A549 (cell line): ENCODE measurements at regions not wholly inside any gene's neighbourhood (a gene's known extent, or its start where the extent isn't known, plus 50 kb on each side); places are given as distances from the start of the nearest gene placed in this dataset.

Source experiments
- ATAC-seq, 2 experiments: fragments of 200-7000 bp in 1 of 2; fragments of >200 bp in 1 of 2; cut with Nextera tagmentation in 1 of 2; cut with Tn5 transposase in 1 of 2; 3 replicates each; pipeline versions ENCODE4 v1.8.0 to v1.9.1; 2018 to 2020; ENCODE audit warnings: mild to moderate bottlenecking in 1 of 2, moderate library complexity in 1 of 2
- CTCF ChIA-PET: fragments of 300-600 bp; sonication (Branson Sonifier 250); formaldehyde crosslinking; extraction: SDS; loops from one replicate; lab custom pipeline; 2021; ENCODE audit warnings: antibody characterized with exemption, inconsistent platforms; lab: Yijun Ruan, JAX
- POLR2A ChIA-PET: fragments of 350-600 bp; formaldehyde crosslinking; extraction: SDS; loops from one replicate; lab custom pipeline; 2021; ENCODE audit warnings: antibody characterized with exemption, inconsistent platforms; lab: Yijun Ruan, JAX
- DNase-seq, 2 experiments: peaks; one replicate each; pipeline versions ENCODE4 v3.0.0 to v3.0.0-alpha.2; 2011 to 2016; ENCODE audit warnings: low read depth in 1 of 2, low spot score in 1 of 2
- FAIRE-seq: peaks from 2 replicates; lab custom pipeline; 2011; peaks lifted over from hg19 to GRCh38; lab: Jason Lieb, UNC
- H3K27ac ChIP-seq, 2 experiments: fragments of >200 bp; sonication (Bioruptor Twin); formaldehyde crosslinking; 3 replicates each; pipeline ENCODE4 v1.5.1; 2016 to 2017
- H3K4me1 ChIP-seq: fragments of >200 bp; sonication (Bioruptor Twin); formaldehyde crosslinking; 3 replicates; pipeline ENCODE4 v1.6.1; 2016
- H3K4me2 ChIP-seq: fragments of >200 bp; sonication (Bioruptor Twin); formaldehyde crosslinking; 3 replicates; pipeline ENCODE4 v1.6.1; 2016
- H3K4me3 ChIP-seq: fragments of >200 bp; sonication (Bioruptor Twin); formaldehyde crosslinking; 3 replicates; pipeline ENCODE4 v1.5.1; 2016
- H3K9me3 ChIP-seq: fragments of >200 bp; sonication (Bioruptor Twin); formaldehyde crosslinking; 3 replicates; pipeline ENCODE4 v1.6.1; 2016
- CBX2 ChIP-seq: fragments of 200-600 bp; sonication (generic); IDR thresholded peaks from 2 replicates; pipeline ENCODE4 v1.6.1; 2016; ENCODE audit warnings: low read depth, mild to moderate bottlenecking, borderline replicate concordance
- CEBPB ChIP-seq, 2 experiments: fragments of >200 bp in 1 of 2; sonication (Bioruptor Twin) in 1 of 2; formaldehyde crosslinking in 1 of 2; IDR thresholded peaks; 2 replicates each; pipeline ENCODE4 v1.6.1; 2012 to 2016
- EHMT2 ChIP-seq: fragments of 200-600 bp; sonication (generic); IDR thresholded peaks from 2 replicates; pipeline ENCODE4 v1.6.1; 2016; ENCODE audit warnings: antibody characterized with exemption, low read depth, mild to moderate bottlenecking, moderate library complexity
- EP300 ChIP-seq, 2 experiments: fragments of >200 bp; sonication (Bioruptor Twin); formaldehyde crosslinking; IDR thresholded peaks; 2 replicates in 1 of 2; 3 replicates in 1 of 2; pipeline ENCODE4 v1.6.1; 2016 to 2017
- FOSL2 ChIP-seq, 2 experiments: fragments of 450-650 bp in 1 of 2; fragments of >200 bp in 1 of 2; sonication (Bioruptor Twin) in 1 of 2; formaldehyde crosslinking; IDR thresholded peaks; 2 replicates each; pipeline versions ENCODE4 v1.5.0 to v1.6.1; 2016 to 2020; ENCODE audit warnings: mild to moderate bottlenecking in 1 of 2, moderate library complexity in 1 of 2
- HEYL ChIP-seq: fragments of 250-450 bp; sonication (Bioruptor Pico); IDR thresholded peaks from 2 replicates; pipeline ENCODE4 v1.8.0; 2021; ENCODE audit warnings: mild to moderate bottlenecking, moderate library complexity
- HOXB13 ChIP-seq: fragments of 250-450 bp; sonication (Bioruptor Pico); IDR thresholded peaks from 2 replicates; pipeline ENCODE4 v1.5.0; 2020; ENCODE audit warnings: low read depth, mild to moderate bottlenecking, moderate library complexity
- HOXB5 ChIP-seq: fragments of 250-450 bp; sonication (Bioruptor Pico); IDR thresholded peaks from 2 replicates; pipeline ENCODE4 v1.5.0; 2020; ENCODE audit warnings: mild to moderate bottlenecking, moderate library complexity
- JUN ChIP-seq, 2 experiments: fragments of >200 bp; sonication (Bioruptor Twin); formaldehyde crosslinking; IDR thresholded peaks; 2 replicates in 1 of 2; 3 replicates in 1 of 2; pipeline ENCODE4 v1.6.1; 2016 to 2017
- JUNB ChIP-seq: fragments of >200 bp; sonication (Bioruptor Twin); formaldehyde crosslinking; IDR thresholded peaks from 2 replicates; pipeline ENCODE4 v1.6.1; 2016
- KDM1A ChIP-seq: fragments of 200-600 bp; sonication (generic); IDR thresholded peaks from 2 replicates; pipeline ENCODE4 v1.6.1; 2016; ENCODE audit warnings: low read depth, mild to moderate bottlenecking
- KDM5A ChIP-seq: fragments of 200-600 bp; sonication (generic); IDR thresholded peaks from 2 replicates; pipeline ENCODE4 v1.6.1; 2016; ENCODE audit warnings: antibody characterized with exemption, mild to moderate bottlenecking
- MYC ChIP-seq: IDR thresholded peaks from 2 replicates; pipeline ENCODE4 v1.6.1; 2012; ENCODE audit warnings: mild to moderate bottlenecking, inconsistent platforms, low read length, improper control_type of control experiment, borderline replicate concordance
- NFE2L2 ChIP-seq: fragments of 150-350 bp; conservative IDR thresholded peaks from 2 replicates; pipeline ENCODE4 v1.6.1; 2014; ENCODE audit warnings: low read length
- NPAS2 ChIP-seq: fragments of 250-450 bp; sonication (Bioruptor Pico); IDR thresholded peaks from 2 replicates; pipeline ENCODE4 v1.8.0; 2022; ENCODE audit warnings: mild to moderate bottlenecking, moderate library complexity, borderline replicate concordance
- NR3C1 ChIP-seq: fragments of >200 bp; sonication (Bioruptor Twin); formaldehyde crosslinking; IDR thresholded peaks from 3 replicates; pipeline ENCODE4 v1.6.1; 2017
- PHF8 ChIP-seq: fragments of 200-600 bp; sonication (generic); IDR thresholded peaks from 2 replicates; pipeline ENCODE4 v1.6.1; 2016; ENCODE audit warnings: low read depth, mild to moderate bottlenecking, antibody characterized with exemption, moderate library complexity, borderline replicate concordance
- POLR2A ChIP-seq: IDR thresholded peaks from 2 replicates; pipeline ENCODE4 v1.6.1; 2012; ENCODE audit warnings: mild to moderate bottlenecking, low read length
- RAD21 ChIP-seq, 2 experiments: fragments of >200 bp in 1 of 2; sonication (Bioruptor Twin) in 1 of 2; formaldehyde crosslinking in 1 of 2; IDR thresholded peaks in 1 of 2; conservative IDR thresholded peaks in 1 of 2; 2 replicates in 1 of 2; 3 replicates in 1 of 2; pipeline ENCODE4 v1.6.1; 2012 to 2018; ENCODE audit warnings: inconsistent platforms in 1 of 2
- RARB ChIP-seq: fragments of 250-450 bp; sonication (Bioruptor Pico); IDR thresholded peaks from 2 replicates; pipeline ENCODE4 v1.8.0; 2021; ENCODE audit warnings: mild to moderate bottlenecking, moderate library complexity
- TP53 ChIP-seq: fragments of 250-450 bp; sonication (Bioruptor Pico); IDR thresholded peaks from 2 replicates; pipeline ENCODE4 v1.5.0; 2021; ENCODE audit warnings: mild to moderate bottlenecking, moderate library complexity
- ZC3H11A ChIP-seq: fragments of 450-650 bp; IDR thresholded peaks from 2 replicates; pipeline ENCODE4 v1.6.1; 2014; ENCODE audit warnings: antibody characterized with exemption, mild to moderate bottlenecking
- ZSCAN20 ChIP-seq: fragments of 250-450 bp; sonication (Bioruptor Pico); IDR thresholded peaks from 2 replicates; pipeline ENCODE4 v1.8.0; 2022; ENCODE audit warnings: mild to moderate bottlenecking, moderate library complexity
- WGBS: methylation state at CpG from one replicate; pipeline ENCODE4 v1.1.6; 2017; ENCODE audit errors: missing lambda C conversion rate; 5-methylcytosine and 5-hydroxymethylcytosine counted together
- TF ChIP-seq, protein P1 (sequence below): fragments of >200 bp; sonication (Bioruptor Twin); formaldehyde crosslinking; IDR thresholded peaks from 2 replicates; pipeline ENCODE4 v1.6.1; 2016
- TF ChIP-seq, protein P2 (sequence below): fragments of 150-350 bp; IDR thresholded peaks from 2 replicates; pipeline ENCODE4 v1.6.1; 2014; ENCODE audit warnings: low read depth, mild to moderate bottlenecking, low read length
- TF ChIP-seq, protein P3 (sequence below): fragments of 250-450 bp; sonication (Bioruptor Pico); IDR thresholded peaks from 2 replicates; pipeline ENCODE4 v1.5.0; 2020; ENCODE audit warnings: low read depth, mild to moderate bottlenecking, moderate library complexity
- TF ChIP-seq, protein P4 (sequence below): fragments of >200 bp; sonication (Bioruptor Twin); formaldehyde crosslinking; IDR thresholded peaks from 3 replicates; pipeline ENCODE4 v1.6.1; 2016
- TF ChIP-seq, protein P5 (sequence below): IDR thresholded peaks from 2 replicates; pipeline ENCODE4 v1.6.1; 2012

DNA sequence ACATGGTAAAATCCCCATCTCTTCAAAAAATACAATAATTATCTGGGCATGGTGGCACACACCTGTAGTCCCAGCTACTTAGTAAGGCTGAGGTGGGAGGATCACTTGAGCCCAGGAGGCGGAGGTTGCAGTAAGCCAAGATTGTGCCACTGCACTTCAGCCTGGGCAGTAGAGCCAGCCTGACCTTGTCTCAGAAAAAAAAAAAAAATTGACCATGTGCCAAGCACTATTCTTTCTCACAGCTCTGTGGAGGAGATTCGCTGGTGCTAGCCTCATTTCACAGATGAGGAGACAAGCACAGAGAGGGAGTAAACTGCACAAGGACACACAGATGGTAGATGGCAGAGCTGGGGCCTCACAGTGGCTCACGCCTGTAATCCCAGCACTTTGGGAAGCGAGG, 131.8 kb upstream of the JARID2 start (continued):
- TF ChIP-seq FOSL2 (IDR thresholded peaks at IDR 0.05): no peak
- TF ChIP-seq FOSL2 (CRISPR knock-in tag; IDR thresholded peaks at IDR 0.05): no peak
- no peak for TF ChIP-seq MYC
- no peak for TF ChIP-seq CEBPB (IDR thresholded peaks at IDR 0.05)
- no peak for TF ChIP-seq HOXB5 (CRISPR knock-in tag)
- TF ChIP-seq, all 56 proteins: peak for 0

DNA sequence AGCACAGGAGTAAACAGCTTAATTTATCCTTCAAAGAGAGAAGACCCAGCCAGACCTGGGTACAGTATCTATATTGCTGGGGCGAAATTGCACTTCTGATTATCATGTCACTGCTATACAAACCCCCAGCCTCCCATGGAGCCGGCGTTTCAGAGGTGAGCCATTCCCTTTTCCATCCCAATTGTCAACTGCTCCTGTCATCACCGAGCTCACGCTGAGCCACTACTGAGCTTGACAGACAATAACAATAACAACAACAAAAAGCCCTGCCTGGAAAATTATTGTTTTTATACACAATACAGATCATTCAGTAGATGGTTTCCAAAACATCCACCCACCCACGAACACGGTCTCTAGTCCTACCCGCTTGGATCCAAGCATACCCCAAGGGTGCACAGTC, 129.0 kb upstream of the JARID2 start:
- H3K4me3 ChIP-seq: no peak overlapping the region
- ATAC-seq (no peak), FAIRE-seq (no peak), DNase-seq (no peak)
- H3K4me2 ChIP-seq: no peak overlapping the region
- 79% methylated on average over 8 of the region's 8 CpGs for WGBS
- ChIA-PET CTCF (interaction anchor here (0.8 to 1.4 kb wide), 2 partner anchors 8 to 45 kb away, joined by 3 read pairs; no protein-coding TSS in a partner anchor), POLR2A (no interaction called here)
- H3K27ac ChIP-seq: no peak overlapping the region
- no peaks in the 10 kb centered on the region for H3K4me1 ChIP-seq
- H3K9me3 ChIP-seq: no peaks in the 10 kb centered on the region
- no peak for TF ChIP-seq EHMT2
- TF ChIP-seq RAD21 (conservative IDR thresholded peaks at IDR 0.05 in 1 of 2, IDR thresholded peaks at IDR 0.05 in 1 of 2): no peak
- TF ChIP-seq, protein P1, sequence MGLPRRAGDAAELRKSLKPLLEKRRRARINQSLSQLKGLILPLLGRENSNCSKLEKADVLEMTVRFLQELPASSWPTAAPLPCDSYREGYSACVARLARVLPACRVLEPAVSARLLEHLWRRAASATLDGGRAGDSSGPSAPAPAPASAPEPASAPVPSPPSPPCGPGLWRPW: no peak
- TF ChIP-seq, protein P2, sequence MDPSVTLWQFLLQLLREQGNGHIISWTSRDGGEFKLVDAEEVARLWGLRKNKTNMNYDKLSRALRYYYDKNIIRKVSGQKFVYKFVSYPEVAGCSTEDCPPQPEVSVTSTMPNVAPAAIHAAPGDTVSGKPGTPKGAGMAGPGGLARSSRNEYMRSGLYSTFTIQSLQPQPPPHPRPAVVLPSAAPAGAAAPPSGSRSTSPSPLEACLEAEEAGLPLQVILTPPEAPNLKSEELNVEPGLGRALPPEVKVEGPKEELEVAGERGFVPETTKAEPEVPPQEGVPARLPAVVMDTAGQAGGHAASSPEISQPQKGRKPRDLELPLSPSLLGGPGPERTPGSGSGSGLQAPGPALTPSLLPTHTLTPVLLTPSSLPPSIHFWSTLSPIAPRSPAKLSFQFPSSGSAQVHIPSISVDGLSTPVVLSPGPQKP: no peak
- TF ChIP-seq PHF8: no peak
- TF ChIP-seq ZSCAN20: no peak
- TF ChIP-seq NFE2L2: no peak
- no peak for TF ChIP-seq RARB (CRISPR knock-in tag)
- TF ChIP-seq, protein P3, sequence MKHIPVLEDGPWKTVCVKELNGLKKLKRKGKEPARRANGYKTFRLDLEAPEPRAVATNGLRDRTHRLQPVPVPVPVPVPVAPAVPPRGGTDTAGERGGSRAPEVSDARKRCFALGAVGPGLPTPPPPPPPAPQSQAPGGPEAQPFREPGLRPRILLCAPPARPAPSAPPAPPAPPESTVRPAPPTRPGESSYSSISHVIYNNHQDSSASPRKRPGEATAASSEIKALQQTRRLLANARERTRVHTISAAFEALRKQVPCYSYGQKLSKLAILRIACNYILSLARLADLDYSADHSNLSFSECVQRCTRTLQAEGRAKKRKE (CRISPR knock-in tag): no peak
- TF ChIP-seq, protein P4, sequence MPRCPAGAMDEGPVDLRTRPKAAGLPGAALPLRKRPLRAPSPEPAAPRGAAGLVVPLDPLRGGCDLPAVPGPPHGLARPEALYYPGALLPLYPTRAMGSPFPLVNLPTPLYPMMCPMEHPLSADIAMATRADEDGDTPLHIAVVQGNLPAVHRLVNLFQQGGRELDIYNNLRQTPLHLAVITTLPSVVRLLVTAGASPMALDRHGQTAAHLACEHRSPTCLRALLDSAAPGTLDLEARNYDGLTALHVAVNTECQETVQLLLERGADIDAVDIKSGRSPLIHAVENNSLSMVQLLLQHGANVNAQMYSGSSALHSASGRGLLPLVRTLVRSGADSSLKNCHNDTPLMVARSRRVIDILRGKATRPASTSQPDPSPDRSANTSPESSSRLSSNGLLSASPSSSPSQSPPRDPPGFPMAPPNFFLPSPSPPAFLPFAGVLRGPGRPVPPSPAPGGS: no peak
- TF ChIP-seq TP53 (CRISPR knock-in tag): no peak
- no peak for TF ChIP-seq POLR2A
- TF ChIP-seq EP300 (IDR thresholded peaks at IDR 0.05): no peak
- TF ChIP-seq ZC3H11A: no peak
- no peak for TF ChIP-seq KDM5A
- TF ChIP-seq CBX2: no peak
- no peak for TF ChIP-seq JUN (IDR thresholded peaks at IDR 0.05)
- TF ChIP-seq HOXB13 (CRISPR knock-in tag): no peak

DNA sequence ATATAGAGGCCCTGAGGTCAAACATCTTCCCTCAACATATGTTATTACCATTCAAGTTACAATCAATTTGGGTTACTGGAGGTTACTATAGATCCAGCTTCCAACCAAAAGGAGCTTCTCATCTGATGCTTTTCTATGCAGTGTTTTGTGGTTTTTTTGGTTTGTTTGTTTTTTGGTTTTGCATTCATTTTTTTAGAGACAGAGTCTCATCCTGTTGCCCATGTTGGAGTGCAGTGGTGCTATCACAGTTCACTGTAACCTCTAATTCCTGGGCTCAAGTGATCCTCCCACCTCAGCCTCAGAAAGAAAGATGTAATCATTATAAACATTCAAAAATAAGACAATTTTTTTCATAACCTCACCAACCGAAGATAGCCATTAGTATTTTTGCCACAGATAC, 124.4 kb upstream of the JARID2 start:
- no peaks in the 10 kb centered on the region for H3K4me1 ChIP-seq
- H3K4me2 ChIP-seq: no peak overlapping the region
- no peak overlapping the region for H3K4me3 ChIP-seq
- H3K27ac ChIP-seq: no peak overlapping the region
- ATAC-seq (no peak), FAIRE-seq (no peak), DNase-seq (no peak)
- CTCF ChIA-PET: interaction anchor here (1.1 kb wide), 1 partner anchor 9 kb away, joined by 3 read pairs; no protein-coding TSS in a partner anchor
- WGBS: 83% methylated on average over 1 of the region's 1 CpG
- TF ChIP-seq, protein P5, sequence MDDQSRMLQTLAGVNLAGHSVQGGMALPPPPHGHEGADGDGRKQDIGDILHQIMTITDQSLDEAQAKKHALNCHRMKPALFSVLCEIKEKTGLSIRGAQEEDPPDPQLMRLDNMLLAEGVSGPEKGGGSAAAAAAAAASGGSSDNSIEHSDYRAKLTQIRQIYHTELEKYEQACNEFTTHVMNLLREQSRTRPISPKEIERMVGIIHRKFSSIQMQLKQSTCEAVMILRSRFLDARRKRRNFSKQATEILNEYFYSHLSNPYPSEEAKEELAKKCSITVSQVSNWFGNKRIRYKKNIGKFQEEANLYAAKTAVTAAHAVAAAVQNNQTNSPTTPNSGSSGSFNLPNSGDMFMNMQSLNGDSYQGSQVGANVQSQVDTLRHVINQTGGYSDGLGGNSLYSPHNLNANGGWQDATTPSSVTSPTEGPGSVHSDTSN: no peak
- TF ChIP-seq HOXB5 (CRISPR knock-in tag): no peak
- TF ChIP-seq ZSCAN20: no peak
- no peak for TF ChIP-seq JUNB
- TF ChIP-seq NR3C1: no peak
- no peak for TF ChIP-seq HOXB13 (CRISPR knock-in tag)
- no peak for TF ChIP-seq NPAS2 (CRISPR knock-in tag)
- no peak for TF ChIP-seq TP53 (CRISPR knock-in tag)
- no peak for TF ChIP-seq RAD21 (conservative IDR thresholded peaks at IDR 0.05 in 1 of 2, IDR thresholded peaks at IDR 0.05 in 1 of 2)
- TF ChIP-seq HEYL: no peak
- no peak for TF ChIP-seq KDM1A
- TF ChIP-seq EHMT2: no peak
- POLR2A ChIA-PET: no interaction called here
- H3K9me3 ChIP-seq: no peaks in the 10 kb centered on the region
